Activated B cell treated with CpG ODN at 0.5 μM for 24 hours (primary cell): ENCODE measurements at regions not wholly inside any gene's neighbourhood (a gene's known extent, or its start where the extent isn't known, plus 50 kb on each side); places are given as distances from the start of the nearest gene placed in this dataset.

ENCODE experiments used
- ATAC-seq: fragments of 200-7000 bp; cut with Tn5 transposase; one replicate; pipeline ENCODE4 v1.10.0; 2021; ENCODE audit warnings: low read depth, mild to moderate bottlenecking, moderate library complexity
- CTCF ChIA-PET: fragments of 350-600 bp; sonication (Branson Sonifier 250); formaldehyde crosslinking; loops from one replicate; lab custom pipeline; 2021; ENCODE audit warnings: antibody characterized with exemption; lab: Charles Lee
- POLR2A ChIA-PET: fragments of 350-600 bp; sonication (Branson Sonifier 250); formaldehyde crosslinking; loops from one replicate; lab custom pipeline; 2021; ENCODE audit warnings: antibody characterized with exemption; lab: Charles Lee
- DNase-seq: peaks from one replicate; pipeline ENCODE4 v3.0.0; 2022
- H3K27ac Mint-ChIP-seq: one replicate; pipeline ENCODE4 v1.8.0; 2020; ENCODE audit warnings: mixed read lengths
- H3K27me3 Mint-ChIP-seq: one replicate; pipeline ENCODE4 v1.8.0; 2021; ENCODE audit warnings: mixed read lengths
- H3K36me3 Mint-ChIP-seq: one replicate; pipeline ENCODE4 v1.8.0; 2021; ENCODE audit warnings: low read depth, mixed read lengths
- H3K4me1 Mint-ChIP-seq: one replicate; pipeline ENCODE4 v1.8.0; 2021; ENCODE audit warnings: mixed read lengths
- H3K4me3 Mint-ChIP-seq: one replicate; pipeline ENCODE4 v1.8.0; 2020; ENCODE audit warnings: mild to moderate bottlenecking, mixed read lengths
- H3K9me3 Mint-ChIP-seq: one replicate; pipeline ENCODE4 v1.8.0; 2020; ENCODE audit warnings: mixed read lengths
- CTCF ChIP-seq: fragments of 200-600 bp; IDR thresholded peaks from one replicate; pipeline ENCODE4 v1.8.0; 2022; ENCODE audit warnings: antibody characterized with exemption, mild to moderate bottlenecking
- intact Hi-C: fragments of 100-400 bp; cut with micrococcal nuclease; formaldehyde crosslinking; loops from one replicate; pipeline ENCODE4 v1.15.1; 2024

DNA sequence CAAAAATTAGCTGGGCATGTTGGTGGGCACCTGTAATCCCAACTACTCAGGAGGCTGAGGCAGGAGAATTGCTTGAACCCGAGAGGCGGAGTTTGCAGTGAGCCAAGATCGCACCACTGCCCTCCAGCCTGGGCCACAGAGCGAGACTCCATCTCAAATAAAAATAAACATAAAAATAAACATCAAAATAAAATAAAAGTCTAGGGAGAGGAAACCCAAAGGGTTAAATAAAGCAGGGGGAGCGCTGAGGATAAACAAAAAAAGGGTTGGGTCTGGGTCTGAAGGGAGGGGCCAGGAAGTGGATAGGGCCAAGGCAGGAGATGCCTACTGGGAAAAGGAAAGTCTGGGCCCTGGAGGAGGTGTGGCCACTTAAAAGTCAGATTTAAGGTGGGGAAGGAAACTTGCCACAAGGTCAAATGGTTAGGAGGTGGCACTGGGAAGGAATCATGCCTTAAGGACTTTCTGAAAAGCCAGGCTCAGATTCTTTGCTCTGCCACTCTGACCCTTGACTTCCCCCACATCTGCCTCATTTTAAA lies 150.0 kb downstream of the ADSS2 start:
- Mint-ChIP-seq H3K36me3 (no peaks in the 10 kb centered on the region), H3K27ac (peak overlapping the region; percentile 26), H3K27me3 (no peaks in the 10 kb centered on the region), H3K4me3 (no peak overlapping the region), H3K4me1 (peaks cover 24% of the 10 kb centered on the region), H3K9me3 (no peaks in the 10 kb centered on the region)
- ChIA-PET CTCF (no interaction called here), POLR2A (no interaction called here)
- no peak for TF ChIP-seq CTCF
- no peak for DNase-seq
- no peak for ATAC-seq
- intact Hi-C loops: no loop called here

DNA sequence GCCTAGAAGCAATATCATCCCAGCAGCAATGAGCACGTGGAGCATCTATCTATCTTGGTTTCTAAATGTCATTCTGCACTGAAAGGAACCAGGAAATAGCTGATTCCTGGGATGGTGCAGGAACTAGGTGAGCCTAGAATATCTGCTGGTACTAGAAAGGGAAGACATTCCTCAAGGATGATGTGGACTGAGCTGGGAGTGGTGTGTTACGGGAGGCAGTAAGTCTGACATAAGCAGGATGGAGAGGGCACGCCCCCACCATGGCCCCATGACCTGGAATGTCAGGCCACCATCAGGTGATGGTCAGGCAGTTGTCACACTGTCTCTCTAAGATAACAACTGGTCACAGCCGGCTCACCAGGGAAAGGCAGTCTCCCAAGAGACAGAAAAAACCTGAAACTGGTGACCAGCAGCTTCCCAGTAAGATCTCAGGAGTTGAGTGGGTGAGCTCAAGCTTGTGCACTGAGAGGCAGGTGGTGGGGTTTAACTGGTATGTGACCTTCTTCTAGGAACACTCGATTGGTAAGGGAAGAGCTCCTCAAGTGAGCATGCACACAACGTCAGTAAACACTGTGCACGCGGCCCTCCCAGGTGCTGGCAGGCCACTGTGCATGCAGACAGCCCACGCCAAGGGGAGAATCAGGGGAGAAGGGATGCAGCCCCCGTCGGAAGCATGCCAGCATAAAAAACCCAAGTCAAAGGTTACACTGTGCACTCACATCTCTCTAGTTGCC lies 148.7 kb downstream of the ADSS2 start:
- TF ChIP-seq CTCF: no peak
- ATAC-seq: no peak
- intact Hi-C loops: no loop called here
- Mint-ChIP-seq H3K27ac (no peak overlapping the region), H3K4me3 (no peak overlapping the region), H3K36me3 (peaks cover 2% of the 10 kb centered on the region), H3K4me1 (peaks cover 19% of the 10 kb centered on the region), H3K9me3 (no peaks in the 10 kb centered on the region), H3K27me3 (no peaks in the 10 kb centered on the region)
- ChIA-PET CTCF (no interaction called here), POLR2A (interaction anchor here (0.6 kb wide), 1 partner anchor 255 kb away, joined by 6 read pairs; no protein-coding TSS in a partner anchor)
- no peak for DNase-seq

DNA sequence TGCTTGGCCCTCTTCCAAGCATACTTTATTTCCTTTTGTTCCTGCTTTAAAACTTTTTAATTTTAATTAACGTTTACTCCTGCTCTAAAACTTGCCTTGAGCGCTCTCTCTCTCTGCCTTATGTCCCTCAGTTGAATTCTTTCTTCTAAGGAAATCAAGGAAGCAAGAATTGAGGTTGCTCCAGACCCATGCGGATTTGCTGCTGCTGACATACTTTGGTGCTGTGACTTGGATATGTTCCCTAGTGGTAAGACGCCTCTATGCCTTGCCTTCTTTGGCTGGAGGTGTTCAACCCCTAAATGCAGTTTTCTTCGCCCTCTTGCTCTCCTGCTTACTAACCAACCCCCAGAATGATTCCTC lies 148.1 kb downstream of the ADSS2 start:
- Mint-ChIP-seq H3K36me3 (peaks cover 2% of the 10 kb centered on the region), H3K9me3 (no peaks in the 10 kb centered on the region), H3K27ac (no peak overlapping the region), H3K4me1 (peaks cover 17% of the 10 kb centered on the region), H3K27me3 (no peaks in the 10 kb centered on the region), H3K4me3 (no peak overlapping the region)
- TF ChIP-seq CTCF: no peak
- intact Hi-C loops: no loop called here
- CTCF ChIA-PET: no interaction called here
- DNase-seq (no peak), ATAC-seq (no peak)
- POLR2A ChIA-PET: no interaction called here

DNA sequence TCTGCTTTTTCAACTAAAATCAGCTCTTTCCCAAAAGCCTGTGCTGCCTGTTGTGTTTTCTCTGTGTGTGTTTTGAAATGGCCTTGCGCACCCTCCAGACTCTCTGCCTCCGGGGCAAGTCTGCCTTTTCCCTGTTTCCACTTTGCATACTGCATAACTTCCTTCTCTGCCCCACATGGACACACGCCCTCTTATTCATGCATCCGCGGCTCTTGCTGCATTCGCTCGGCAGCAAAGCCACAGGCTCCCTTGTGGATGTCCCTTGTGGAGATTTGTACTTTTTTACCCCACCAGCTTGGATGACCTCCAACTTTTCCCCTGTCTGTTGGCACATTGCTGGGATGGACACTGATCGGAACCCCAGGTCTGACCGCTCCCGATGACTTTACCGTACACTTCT lies 147.6 kb downstream of the ADSS2 start:
- H3K4me3 Mint-ChIP-seq: no peak overlapping the region
- TF ChIP-seq CTCF: no peak
- no peak for DNase-seq
- no peak overlapping the region for H3K27ac Mint-ChIP-seq
- H3K27me3 Mint-ChIP-seq: no peaks in the 10 kb centered on the region
- POLR2A ChIA-PET: no interaction called here
- H3K9me3 Mint-ChIP-seq: no peaks in the 10 kb centered on the region
- intact Hi-C loops: no loop called here
- no peak for ATAC-seq
- CTCF ChIA-PET: no interaction called here
- H3K4me1 Mint-ChIP-seq: peaks cover 11% of the 10 kb centered on the region
- peaks cover 2% of the 10 kb centered on the region for H3K36me3 Mint-ChIP-seq

GRCh38 chr1:244304656-244305055 lies 147.1 kb downstream of the ADSS2 start:
- intact Hi-C loops: no loop called here
- POLR2A ChIA-PET: no interaction called here
- Mint-ChIP-seq H3K4me3 (no peak overlapping the region), H3K9me3 (no peaks in the 10 kb centered on the region), H3K36me3 (peaks cover 2% of the 10 kb centered on the region), H3K27me3 (no peaks in the 10 kb centered on the region), H3K4me1 (peaks cover 6% of the 10 kb centered on the region), H3K27ac (no peak overlapping the region)
- CTCF ChIA-PET: no interaction called here
- ATAC-seq: no peak
- no peak for DNase-seq
- no peak for TF ChIP-seq CTCF
